GM04503 (cell line): ENCODE measurements at regions not wholly inside any gene's neighbourhood (a gene's known extent, or its start where the extent isn't known, plus 50 kb on each side); places are given as distances from the start of the nearest gene placed in this dataset.

Experiments
- DNase-seq: peaks from one replicate; pipeline ENCODE4 v3.0.0-alpha.2; 2012; ENCODE audit warnings: low read depth

DNA sequence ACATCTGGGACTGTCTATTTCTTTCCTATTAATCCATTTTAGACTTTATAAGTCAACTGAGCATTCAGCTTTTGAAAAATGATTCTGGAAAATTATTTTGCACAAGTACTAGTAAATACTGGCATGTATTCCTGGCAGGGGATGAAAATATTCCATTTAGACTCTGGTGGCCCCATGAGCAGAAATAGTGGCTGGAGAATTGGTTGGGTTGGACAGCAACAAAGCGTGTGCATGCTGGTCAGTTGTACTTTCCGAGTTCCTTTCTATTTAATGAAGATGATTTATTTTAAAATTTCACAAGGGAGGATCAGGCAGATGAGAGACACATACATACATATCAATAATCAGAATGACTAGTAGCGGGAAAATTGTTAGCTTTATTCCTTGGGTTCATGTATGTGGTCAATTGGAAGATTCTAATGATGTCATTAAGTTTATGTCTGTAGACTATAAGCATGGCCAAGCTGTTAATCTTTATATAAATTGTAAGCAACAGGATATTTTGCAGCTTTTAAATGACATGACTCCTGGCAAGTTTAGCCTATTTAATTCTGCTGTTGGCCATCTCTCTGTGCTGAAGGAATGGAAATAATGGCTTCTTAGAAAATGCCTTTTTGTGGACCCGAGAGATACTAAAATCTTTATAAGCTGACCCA is 541.6 kb downstream of the SLC4A3 start:
- no peak for DNase-seq

DNA sequence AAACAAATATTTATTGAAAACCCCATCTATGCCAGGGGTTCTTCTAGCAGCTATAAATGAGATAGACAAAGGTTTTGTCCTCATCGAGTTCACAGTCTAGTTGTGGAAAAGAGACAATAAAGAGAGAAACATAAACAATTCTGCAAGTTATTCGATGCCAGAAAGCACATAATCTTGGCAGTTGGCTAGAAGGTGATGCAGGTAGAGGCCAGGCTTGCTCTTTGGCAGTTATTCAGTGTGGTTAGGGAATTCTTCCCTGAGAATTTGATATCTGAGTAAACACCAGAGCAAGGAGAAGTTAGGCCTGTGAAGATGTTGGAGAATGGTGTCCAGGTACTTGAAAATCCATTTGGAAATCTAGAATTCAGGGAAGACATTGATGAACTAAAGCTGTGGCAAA is 547.4 kb downstream of the SLC4A3 start:
- DNase-seq = no peak

DNA sequence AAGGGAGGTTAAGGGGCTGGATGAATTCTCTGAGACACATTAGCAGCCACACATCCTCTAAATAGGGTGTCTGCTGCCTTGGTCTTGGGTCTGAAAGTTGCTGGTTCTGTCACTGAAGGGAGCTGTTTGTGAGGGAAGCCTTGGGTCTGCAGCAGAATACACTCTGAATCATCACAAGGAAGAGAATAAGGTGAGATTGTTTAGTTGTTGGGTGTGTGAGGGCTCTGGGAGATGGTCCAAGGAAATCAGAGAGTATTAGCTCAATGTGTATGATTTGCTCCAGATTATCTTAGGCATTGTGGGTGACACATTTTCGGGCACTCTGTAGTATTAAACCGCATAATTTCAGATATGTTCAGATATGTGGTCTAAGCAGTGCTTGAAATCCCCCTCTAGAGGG is 548.5 kb downstream of the SLC4A3 start:
- no peak for DNase-seq

DNA sequence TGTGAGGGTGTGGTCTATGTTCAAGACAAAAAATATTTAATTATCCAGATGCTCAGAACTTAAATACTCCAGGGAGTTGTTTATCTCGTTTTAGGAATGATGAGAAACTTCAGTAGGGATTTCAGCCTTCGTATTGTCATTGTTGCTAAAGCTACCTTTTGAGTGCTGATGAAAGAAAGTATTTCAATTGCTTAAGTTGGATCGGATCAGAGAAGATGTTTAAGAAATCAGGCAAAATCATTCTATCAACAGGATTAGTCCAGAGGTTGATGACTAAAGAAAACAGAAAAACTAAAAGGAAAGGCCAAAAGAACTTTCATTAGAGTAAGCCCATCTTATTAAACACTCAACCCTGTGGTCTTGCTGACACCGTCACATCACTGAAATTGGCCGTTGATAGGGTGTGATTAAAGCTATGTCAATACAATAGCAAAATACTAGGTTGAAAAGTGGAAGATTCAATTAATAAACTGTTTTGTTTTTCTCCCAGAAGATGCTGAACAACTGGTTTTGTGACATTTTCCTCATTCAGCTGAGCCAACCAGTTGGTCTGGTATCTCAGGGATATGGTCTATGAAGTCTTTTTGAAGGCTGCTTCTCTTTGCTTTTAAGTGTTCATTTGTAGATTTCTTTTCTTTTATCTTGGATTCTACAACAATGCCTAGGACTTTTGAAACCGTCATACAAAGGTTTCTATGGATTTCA is 551.7 kb downstream of the SLC4A3 start:
- DNase-seq = no peak

DNA sequence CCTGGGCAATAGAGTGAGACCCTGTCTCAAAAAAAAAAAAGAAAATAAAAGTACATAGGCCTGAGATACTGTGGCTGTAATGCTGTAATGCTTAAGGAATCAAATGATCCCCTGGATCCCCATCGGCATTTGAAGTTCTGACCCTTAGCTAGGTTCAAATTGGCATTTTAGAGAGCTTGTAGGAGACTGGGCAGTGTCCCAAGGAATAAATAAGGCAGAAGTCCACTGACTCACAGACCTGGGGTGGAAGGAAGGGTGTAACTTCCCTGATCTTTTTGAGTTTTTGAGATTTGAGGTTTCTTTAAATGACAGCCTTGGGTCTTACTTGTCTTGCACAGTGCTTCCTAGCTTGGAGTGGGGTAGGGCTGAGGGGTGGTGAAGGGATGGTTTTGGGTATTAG is 553.7 kb downstream of the SLC4A3 start:
- DNase-seq = no peak

DNA sequence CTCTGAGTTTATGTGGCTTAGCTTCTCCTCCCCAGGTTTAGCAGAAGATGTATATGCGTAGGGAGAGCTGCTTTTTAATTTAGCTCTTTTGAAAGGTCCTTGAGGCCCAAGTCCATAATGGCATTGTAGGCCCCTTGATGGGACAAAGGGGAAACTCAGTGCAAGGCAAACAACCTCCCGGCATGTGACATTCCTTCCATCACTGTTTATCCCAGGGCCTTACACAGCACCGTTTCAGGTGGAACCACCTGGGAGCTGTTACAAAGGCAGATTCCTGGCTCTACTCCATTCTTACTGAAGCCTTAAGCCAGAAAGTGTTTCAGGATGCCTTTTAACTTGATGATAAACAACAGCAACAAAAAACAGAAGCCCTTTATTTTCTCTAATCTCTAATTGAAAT is 555.4 kb downstream of the SLC4A3 start:
- no peak for DNase-seq

DNA sequence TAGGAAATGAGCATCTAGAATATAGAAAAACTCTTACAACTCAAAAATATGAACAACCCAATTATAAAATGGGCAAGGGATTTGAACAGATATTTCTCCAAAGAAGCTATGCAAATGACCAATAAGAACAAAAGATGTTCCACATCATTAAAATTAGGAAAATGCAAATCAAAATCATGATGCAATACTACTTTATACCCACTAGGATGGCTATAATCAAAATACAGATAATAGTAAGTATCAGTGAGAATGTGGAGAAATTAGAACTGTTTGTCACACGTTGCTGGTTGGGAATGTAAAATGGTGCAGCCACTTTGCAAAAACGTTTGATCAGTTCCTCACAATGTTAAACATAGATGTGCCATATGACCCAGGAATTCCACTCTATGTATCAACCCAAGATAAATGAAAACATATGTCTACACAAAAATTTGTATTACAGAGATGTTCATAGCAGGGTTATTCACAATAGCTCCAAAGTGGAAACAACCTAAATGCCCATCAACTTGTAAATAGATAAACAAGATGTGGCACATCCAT is 558.4 kb downstream of the SLC4A3 start:
- DNase-seq = no peak

DNA sequence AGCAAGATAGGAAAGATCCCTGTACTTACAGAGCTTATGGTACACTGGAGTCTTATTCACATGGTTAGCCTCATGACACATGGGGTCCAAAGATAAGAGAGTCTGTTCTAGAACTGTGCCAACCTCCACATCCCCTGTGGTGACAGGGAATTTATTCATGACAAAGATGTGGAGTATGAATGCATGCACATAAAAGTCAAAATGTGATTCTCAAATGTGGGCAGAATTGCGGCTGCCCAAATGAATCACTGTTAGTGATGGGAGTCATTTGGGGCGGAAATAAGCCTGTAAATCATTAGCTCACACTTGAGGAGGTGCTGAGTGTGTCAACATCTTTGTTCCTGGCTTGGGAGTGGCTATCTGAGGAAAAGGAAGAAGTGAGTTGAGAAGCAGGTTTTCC is 560.6 kb downstream of the SLC4A3 start:
- DNase-seq = peak; percentile 56

DNA sequence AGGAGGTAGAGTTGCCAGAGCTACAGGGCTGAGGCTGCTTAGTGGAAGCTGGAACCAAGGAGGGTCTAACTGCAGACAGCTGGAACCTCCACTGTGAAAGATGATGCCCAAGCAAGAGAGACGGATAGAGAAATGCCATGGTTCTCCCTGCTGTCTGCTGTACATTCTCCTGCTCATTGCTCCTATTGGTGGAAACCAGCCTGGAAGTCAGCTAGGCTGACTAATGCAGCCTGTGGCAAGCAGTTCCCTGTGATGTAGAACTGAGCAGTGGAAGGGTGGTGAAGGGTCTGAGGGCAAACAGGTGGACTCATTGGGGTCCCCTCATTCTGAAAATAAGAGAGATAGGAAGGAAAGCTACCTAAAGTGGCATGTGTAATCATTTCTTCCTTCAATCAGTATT is 563.6 kb downstream of the SLC4A3 start:
- no peak for DNase-seq

DNA sequence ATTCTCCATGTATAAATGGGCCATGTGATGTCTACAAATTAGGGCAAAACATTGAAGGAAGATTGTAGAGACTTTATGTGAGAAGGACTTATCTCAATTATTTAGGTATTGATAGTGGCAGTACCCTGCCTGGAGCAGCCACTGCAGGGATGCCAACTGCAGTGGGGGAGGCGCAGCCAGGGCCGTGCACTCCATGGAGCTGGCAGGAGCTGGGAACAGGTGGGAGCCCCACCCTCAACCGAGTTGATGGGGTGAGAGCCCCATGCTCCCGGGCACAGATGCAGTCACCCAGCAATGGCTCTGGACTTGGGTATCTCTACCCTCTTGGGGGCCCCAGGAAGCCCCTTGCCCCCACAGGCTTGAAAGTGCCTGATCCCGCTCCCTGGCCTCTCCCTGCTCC is 564.3 kb downstream of the SLC4A3 start:
- DNase-seq = no peak

DNA sequence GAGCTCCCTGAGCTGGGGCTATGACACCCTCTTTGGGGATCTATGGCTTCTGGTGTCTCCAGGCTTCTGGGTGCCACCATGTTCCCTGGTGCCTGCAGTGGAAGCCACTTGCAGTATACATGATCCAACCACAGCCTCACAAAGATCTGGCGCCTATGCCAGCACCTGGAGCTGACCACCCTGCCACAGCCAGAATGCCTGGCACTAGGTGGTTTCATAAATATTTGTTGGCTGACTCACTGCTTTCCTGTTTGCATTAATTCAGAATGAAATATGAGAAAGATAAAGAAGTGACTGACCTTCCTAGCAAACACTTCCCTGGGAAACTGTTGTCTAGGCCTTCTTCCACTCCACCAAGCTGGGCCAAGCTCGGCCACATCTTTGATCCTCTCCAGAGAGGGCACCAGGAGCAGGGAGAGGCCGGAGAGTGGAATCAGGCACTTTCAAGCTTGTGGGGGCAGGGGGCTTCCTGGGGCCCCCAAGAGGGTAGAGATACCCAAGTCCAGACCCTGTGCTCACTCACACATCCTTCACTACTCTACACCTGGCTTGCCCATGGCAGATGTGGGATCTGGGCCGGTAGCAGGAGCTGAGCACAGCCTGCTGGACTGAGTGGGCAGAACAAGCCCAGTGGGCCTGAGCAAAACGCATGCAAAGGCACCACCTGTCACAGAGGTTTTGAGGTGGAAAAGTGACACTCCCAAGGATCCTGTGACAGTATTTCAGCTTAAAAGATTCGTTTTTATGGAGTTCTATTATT is 565.7 kb downstream of the SLC4A3 start:
- no peak for DNase-seq

DNA sequence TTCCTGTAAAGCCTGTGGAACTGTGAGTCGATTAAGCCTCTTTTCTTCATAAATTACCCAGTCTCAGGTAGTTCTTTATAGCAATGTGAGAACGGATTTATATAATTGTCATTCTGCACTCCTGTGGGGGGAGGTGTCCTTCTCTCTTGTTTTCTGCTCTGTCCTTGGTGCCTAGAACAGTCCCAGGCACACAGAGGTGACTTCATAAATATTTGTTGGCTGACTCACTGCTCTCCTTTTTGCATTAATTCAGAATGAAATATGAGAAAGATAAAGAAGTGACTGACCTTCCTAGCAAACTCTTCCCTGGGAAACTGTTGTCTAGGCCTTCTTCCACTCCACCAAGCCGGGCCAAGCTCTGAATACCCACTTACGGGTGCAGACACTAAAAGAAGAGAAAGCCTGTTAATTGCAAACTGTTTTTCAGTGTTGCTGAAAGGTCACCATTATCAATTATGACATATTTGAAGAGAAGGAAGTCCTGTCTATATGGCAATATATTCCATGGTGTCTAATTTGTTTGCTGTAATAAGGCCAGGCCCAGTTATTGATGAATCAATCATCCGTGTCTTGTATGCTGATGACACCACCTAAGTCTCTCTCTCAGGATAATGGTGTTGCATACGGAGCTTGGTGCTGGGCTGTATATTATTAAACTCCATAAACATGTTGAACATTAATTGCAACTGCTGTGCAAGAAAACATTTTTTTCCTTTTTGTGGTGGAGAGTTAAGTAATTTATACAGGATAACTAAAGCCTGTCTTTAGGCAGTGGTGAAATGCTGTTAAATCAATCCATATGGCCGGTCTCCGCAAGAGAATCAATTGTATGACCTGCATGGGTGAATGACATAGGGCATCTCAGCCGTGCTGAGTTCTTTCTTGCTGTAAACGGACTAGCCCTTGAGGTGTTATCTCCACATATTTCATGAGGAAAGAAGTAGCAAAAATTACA is 567.5 kb downstream of the SLC4A3 start:
- DNase-seq = no peak

DNA sequence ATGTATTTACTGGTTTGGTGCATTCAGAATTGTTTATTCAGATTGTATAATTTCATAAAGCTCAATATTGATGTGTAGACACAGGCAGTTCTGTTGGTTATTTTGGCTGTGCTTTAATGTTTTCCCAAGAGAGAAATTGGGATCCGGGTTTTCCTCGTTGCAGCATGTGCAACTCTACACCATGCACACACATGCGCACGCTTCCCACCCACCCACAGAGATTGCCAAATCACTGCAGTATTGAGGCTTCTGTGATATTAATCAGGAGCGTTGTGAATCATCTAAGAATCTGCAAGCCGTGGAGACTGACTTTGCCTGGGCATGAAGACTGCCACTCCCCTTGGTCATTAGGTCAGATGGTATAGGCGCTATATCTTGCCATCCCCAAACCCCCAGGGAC is 571.5 kb downstream of the SLC4A3 start:
- DNase-seq = peak; percentile 71

DNA sequence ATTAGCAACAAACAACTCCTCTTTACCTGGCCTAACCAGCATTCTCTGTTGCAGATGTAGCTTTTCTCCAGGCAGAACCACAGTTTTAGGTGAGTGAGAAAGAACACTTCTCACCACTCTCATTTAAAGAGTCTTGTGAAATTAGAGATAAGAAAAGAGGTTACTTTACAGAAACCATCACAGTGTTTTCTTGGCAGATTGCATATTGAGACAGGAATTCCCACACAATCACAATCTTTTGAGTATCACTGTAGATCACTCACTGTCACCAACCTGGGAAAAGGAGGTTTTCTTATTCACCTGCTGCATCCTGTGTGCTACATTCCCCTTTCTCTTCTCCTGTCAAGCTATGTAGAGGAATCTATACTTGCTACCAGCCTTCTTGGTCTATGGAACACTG is 574.6 kb downstream of the SLC4A3 start:
- no peak for DNase-seq

DNA sequence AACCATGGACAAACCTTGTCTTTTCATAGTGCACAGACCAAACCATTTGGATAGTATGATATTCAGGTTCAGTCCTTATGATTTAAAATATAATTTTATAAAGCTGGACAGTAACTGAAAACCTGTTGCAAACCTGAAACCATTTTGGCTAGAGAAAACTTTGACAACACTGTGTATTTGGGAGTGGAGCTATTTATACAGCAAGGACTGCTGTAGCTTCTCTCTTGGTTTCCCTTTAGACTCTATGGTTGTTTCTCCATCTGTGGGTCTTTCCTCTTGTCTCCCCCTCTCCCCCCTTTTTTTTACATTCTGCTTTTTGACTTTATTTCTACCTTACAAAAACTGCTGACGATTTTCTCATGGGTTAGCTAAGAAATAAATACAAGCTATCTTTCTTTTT is 581.7 kb downstream of the SLC4A3 start:
- no peak for DNase-seq

DNA sequence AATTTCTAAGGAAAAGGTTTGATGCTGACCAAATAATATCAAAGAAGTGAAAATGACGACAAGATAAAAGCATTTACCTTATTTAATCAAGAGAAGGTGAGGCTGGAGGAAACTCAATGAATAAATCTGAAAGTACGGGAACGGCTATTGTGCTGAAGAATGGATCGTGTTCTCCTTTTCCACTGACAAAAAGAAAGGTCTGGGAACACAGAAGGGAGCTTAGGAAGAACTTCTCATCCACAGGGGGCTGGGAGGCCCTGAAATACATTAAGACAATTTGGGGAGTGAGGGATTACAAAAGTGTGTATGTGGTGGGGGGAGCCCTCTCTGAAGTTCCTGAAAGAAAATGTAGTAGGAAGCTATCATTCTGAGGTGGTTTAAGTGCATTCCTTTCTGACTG is 582.3 kb downstream of the SLC4A3 start:
- no peak for DNase-seq

DNA sequence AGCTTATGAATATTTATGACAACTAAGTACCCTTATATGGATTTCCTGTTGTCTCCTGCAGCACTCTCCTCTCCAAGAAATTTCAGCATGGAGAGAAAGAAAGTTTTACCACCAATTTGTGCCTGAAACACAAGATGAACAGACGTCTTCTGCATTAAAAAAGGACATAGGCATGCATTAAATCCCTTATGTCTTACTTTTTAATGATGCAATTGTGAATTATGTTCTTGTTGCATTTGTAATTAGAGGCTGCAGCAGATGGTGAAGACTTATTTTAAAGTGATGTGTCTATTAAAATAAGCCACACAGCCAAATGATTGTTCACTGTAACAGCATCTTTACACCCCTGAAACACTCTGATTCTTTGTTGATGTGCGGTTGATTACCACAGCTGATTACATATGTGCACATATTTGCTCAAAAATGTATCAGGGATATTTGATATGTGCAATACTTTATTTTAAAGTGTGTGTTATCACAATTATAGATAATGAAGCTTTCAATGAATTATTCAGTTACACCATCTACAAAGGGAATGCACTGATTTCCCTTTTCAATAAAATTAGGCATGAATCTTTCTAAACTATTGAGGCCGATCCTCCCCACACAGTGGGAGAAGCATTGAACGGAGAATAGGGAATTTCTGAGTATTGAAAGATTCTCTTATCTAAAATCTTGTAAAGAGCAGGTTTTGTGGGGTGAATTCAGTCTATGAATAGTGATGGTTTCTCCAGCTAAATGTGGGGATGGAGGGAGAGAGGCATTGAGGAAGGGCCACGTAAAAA is 585.1 kb downstream of the SLC4A3 start:
- DNase-seq = no peak

DNA sequence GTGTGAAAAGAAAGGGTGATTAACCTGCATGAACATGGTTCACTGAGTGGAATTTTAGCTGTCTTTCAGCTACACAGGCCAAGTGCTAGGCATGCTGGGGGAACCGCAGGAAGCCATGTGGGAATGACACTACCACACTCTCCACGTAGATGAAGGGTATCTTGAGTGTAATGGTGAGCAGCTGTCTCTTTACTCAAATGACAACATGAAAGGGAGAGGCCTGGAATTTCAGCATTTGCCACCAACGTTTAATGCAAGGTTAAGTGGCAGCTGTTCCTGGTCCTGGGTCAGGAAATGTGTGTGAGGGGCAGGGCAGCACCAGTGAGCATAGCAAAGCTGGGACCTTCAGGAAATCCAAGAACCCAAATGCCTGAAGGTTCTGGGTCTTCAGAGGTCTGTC is 588.4 kb downstream of the SLC4A3 start:
- DNase-seq = no peak

DNA sequence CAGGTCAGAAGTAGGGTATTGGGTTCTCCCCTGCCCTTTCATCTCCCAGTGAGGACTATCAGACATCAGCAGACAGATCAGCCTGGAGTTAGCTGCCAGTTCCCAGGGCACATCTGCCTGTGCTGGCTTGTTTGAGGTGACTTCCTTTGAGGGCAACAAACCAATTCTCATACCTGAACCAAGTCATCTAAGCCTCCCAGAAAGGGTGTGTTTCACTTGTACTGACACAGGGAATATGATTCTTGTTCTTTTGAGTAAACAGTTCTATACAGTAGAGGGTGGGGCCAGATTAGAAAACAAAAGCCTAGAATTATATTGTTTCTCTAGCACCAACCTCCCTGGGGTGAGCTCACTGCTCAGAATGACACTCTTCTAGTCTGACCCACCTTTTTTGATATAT is 591.9 kb downstream of the SLC4A3 start:
- DNase-seq = no peak

DNA sequence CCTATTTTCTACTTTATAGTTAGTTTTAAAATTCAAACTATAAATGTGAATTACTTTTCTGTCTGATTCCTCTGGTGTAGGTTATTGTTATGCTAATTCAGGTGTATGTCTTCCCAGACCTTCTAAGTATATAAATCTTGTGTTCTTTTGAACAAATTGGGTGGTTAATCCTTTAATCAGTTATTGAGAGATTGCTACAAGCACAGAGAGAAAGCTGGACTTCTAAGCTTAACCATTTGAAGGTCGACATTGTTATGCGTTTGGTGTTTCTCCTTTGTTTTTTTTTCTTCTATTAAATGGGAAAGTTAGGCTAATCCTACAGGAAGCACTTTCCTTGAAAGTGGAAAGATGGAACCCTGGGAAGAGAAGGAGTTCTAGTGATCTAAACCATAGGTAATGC is 592.6 kb downstream of the SLC4A3 start:
- no peak for DNase-seq

DNA sequence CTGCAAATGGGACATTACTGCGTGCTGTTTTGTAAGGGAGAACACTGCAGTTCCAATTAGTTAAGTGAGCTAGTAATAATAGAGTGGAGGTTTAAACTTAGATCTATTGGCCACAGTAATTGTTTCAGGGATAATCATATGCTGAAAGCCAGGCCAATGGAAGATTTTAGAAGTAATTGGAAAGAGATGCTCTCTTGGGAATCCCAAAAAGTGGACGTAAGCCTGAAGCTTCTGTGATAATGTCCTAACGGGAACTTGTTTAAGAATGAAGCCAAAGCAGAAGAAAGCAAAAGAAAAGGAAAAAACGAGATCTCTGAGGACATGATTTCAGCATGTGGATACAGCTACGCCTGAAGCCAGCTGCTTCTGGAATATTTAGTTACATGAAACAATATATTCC is 594.6 kb downstream of the SLC4A3 start:
- no peak for DNase-seq
